ENCODE measurements at regions not wholly inside any gene's neighbourhood (a gene's known extent, or its start where the extent isn't known, plus 50 kb on each side); places are given as distances from the start of the nearest gene placed in this dataset.

GRCh38 chr12:126926023-126926594 lies 1340.9 kb upstream of the TMEM132C start:
- no peaks in the 10 kb centered on the region for H3K36me3 ChIP-seq
- no peaks in the 10 kb centered on the region for H3K4me1 ChIP-seq
- H3K9me3 ChIP-seq = no peaks in the 10 kb centered on the region
- peak; percentile 57 to 78 (median 75) for ATAC-seq
- DNase-seq = no peak
- WGBS (ENCODE audit: insufficient coverage, low coverage, low lambda C conversion rate, missing lambda C conversion rate) = 43% methylated on average over 7 of the region's 7 CpGs
- intact Hi-C loops (cut with DNase I) = no loop called here
- no peak overlapping the region for H3K4me3 ChIP-seq
- H3K27ac ChIP-seq = no peak overlapping the region
- no peaks in the 10 kb centered on the region for H3K27me3 ChIP-seq
- no peak for TF ChIP-seq POLR2A (IDR thresholded peaks at IDR 0.05)
- peak; percentile 15 to 43 (median 22) for TF ChIP-seq CTCF (IDR thresholded peaks at IDR 0.05)

- H3K27ac ChIP-seq = no peak overlapping the region
- WGBS (ENCODE audit: insufficient coverage, low coverage, low lambda C conversion rate, missing lambda C conversion rate) = 84% methylated on average over 13 of the region's 13 CpGs
- DNase-seq (no peak), ATAC-seq (no peak)
- H3K4me1 ChIP-seq = no peaks in the 10 kb centered on the region
- no peaks in the 10 kb centered on the region for H3K9me3 ChIP-seq
- H3K27me3 ChIP-seq = no peaks in the 10 kb centered on the region
- no peaks in the 10 kb centered on the region for H3K36me3 ChIP-seq
- H3K4me3 ChIP-seq = no peak overlapping the region
- intact Hi-C loops (cut with DNase I) = no loop called here
- TF ChIP-seq POLR2A (IDR thresholded peaks at IDR 0.05) (no peak), CTCF (IDR thresholded peaks at IDR 0.05) (no peak)
Observed at GRCh38 chr12:126930234-126930633, 1336.7 kb upstream of the TMEM132C start.

GRCh38 chr12:126932156-126932555 lies 1334.8 kb upstream of the TMEM132C start:
- WGBS (ENCODE audit: insufficient coverage, low coverage, low lambda C conversion rate, missing lambda C conversion rate) = 82% methylated on average over 1 of the region's 1 CpG
- ATAC-seq = no peak
- H3K27ac ChIP-seq = no peak overlapping the region
- no peak for TF ChIP-seq CTCF (IDR thresholded peaks at IDR 0.05)
- no peak for TF ChIP-seq POLR2A (IDR thresholded peaks at IDR 0.05)
- no peaks in the 10 kb centered on the region for H3K36me3 ChIP-seq
- no peaks in the 10 kb centered on the region for H3K9me3 ChIP-seq
- peaks cover 0 to 9% (median 0%) of the 10 kb centered on the region in 4 donors for H3K4me1 ChIP-seq
- no peak for DNase-seq
- H3K27me3 ChIP-seq = no peaks in the 10 kb centered on the region
- intact Hi-C loops (cut with DNase I) = no loop called here
- no peak overlapping the region for H3K4me3 ChIP-seq

- H3K9me3 ChIP-seq = no peaks in the 10 kb centered on the region
- H3K27ac ChIP-seq = no peak overlapping the region
- H3K4me1 ChIP-seq = peaks cover 0 to 14% (median 0%) of the 10 kb centered on the region in 4 donors
- no peaks in the 10 kb centered on the region for H3K36me3 ChIP-seq
- DNase-seq (no peak), ATAC-seq (no peak)
- H3K4me3 ChIP-seq = no peak overlapping the region
- intact Hi-C loops (cut with DNase I) = no loop called here
- TF ChIP-seq CTCF (IDR thresholded peaks at IDR 0.05) = no peak
- TF ChIP-seq POLR2A (IDR thresholded peaks at IDR 0.05) = no peak
- no peaks in the 10 kb centered on the region for H3K27me3 ChIP-seq
- 74% methylated on average over 4 of the region's 4 CpGs for WGBS (ENCODE audit: insufficient coverage, low coverage, low lambda C conversion rate, missing lambda C conversion rate)
Observed at GRCh38 chr12:126935435-126935834, 1331.5 kb upstream of the TMEM132C start.
